Umbilical cord (tissue), 1 donor: ENCODE measurements at regions not wholly inside any gene's neighbourhood (a gene's known extent, or its start where the extent isn't known, plus 50 kb on each side); places are given as distances from the start of the nearest gene placed in this dataset.
A peak's percentile ranks its signal among the peaks of the same experiment; 100 is the strongest.
"Not testable (repeated sequence)": the region's sequence is repeated elsewhere in the genome, so short reads cannot be mapped to it uniquely, and the experiment has no call there.

Experiments
- DNase-seq: peaks from one replicate; pipeline ENCODE4 v3.0.0-alpha.2; 2015; ENCODE audit warnings: low spot score

DNA sequence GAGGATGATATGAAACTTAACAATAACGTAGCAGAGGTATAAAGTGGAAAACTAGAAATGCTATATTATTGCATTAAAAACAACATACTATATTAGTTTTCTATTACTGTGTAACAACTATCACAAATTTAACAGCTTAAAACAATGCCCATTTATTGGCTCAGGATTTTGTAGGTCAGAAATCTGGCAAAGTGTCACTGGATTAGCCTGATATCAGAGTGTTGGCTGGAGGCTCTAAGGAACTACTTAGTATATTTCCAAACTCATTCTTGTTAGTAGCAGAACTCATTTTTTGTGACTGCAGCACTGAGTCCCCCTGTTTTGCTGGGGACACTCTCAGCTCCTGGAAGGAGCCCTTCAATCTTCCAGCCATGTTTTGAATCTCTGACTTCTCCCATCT, 306.8 kb downstream of the ETV1 start:
- no peak for DNase-seq

DNA sequence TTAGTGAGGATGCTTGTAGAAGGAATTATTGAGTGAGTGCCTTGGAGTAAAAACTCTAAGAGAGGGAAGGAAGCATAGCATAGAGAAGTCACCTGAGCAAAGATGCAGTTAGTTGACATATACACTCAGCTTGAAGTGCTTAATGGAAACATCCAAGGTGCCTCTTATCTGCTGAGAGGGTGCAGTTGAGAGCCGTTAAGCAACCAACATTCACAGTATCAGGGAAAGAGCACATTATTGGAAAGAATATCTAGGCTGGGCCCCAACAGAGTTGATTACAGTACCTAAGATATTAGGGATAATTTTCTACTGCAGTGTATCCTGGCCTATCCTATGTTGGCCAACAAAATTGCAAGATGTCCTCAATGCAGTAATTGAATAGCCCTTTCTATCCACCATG, 302.0 kb downstream of the ETV1 start:
- DNase-seq, result no peak

DNA sequence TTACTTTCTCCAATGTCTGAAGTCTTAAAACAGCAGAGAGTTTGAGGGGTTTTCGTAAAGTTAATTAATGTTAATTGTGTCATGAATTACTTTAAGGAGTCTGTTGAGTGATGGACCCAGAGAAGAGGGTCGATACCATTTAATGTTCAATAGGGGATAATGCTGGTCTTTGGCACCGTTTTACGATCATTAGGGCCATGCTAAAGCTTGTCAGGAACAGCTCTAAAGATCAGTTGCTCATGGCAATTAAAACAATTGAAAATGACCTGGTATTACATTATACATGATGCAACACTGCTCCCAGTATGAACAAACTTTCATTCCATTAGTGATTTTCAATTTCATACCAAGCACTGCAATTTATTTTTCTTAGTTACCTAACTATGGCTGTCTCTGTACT, 296.9 kb downstream of the ETV1 start:
- no peak for DNase-seq

DNA sequence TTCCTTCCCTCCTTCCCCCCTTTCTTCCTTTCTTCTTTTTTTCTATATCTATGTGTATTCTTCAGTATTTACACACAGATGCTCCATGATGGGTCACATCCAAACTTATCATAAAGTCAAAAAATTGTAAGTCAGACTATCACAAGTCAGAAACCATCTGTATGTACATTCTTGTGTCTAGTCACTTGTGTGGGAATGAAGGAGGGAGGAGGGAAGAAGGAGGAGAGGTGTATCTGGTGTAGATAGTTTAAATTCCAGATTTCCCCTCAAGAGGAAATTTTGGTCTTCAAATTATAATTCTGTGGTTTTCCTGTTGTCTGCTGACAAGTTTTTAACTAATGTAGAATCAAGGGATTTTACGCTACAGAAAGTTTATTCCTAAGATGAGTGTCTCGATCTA, 287.2 kb downstream of the ETV1 start:
- no peak for DNase-seq

DNA sequence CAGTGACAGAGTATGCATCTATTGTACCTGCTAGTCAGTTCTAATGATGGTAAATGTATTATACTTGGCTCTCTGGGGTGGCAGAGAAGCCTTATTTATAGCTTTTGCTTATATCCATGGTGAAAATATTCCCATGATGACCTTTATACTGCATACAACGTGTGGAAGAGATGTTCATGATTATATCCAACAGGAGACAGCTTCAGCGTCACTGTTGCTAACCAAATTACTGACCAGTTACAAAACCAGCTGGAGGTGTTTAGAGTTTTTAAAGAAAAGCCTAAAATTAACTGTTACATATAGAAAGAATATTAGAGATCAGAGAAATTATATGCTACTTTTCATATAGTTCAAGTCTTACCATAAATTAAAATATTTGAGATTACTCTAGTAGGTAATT, 280.8 kb downstream of the ETV1 start:
- no peak for DNase-seq

DNA sequence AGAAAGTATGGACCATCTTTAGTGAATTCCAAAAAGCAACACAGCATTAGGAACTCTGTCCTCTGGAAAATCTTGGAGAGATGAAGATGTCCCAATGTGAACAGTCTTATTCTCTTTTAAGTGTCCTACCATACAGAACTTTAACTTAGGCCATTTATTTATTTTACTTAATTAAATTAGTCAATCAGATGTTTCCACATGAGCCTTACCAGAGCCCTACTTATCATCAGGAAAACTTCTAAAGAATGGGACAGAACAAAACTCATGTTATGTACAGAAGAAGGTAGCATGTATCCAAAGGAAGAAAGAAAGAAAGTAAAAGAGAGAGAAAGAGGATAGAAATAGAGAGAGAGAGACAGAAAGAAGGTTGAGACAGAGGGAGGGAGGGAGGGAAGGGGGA, 276.4 kb downstream of the ETV1 start:
- DNase-seq, result no peak

DNA sequence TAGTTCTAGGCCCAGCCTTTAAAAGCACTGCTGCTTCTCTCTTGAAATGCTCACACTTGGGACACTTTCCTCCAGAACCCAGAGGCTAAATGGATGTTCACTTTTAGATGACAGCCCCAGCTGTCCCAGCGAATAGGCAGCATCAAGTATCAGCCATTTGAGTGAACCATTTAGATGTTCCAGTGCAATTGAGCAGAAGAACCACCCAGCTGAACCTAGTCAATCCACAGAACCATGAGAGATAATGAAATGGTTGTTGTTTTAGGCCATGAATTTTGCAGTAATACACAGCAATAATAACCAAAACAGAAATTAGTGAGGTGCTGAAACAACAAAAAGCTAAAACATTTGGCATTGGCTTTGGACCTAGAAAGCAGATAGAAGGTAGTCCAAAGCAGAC, 273.9 kb downstream of the ETV1 start:
- no peak for DNase-seq

DNA sequence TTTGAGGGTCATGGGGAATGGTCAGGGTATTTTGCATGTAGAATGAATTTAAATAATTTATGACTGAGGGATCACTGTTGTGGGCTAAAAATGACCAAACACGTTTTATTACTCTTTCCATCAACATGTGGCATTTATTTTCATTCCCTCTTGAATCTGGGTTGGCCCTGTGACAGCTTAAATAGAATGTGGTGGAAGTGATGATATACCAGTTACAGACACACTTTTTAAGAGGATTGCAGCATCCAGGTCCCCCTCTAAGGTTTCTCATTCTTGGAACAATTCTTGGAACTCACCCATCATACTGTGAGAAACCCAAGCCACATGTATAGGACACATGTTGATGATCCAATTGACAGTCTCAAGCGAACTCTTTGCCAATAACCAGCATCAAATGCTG, 272.4 kb downstream of the ETV1 start:
- no peak for DNase-seq

DNA sequence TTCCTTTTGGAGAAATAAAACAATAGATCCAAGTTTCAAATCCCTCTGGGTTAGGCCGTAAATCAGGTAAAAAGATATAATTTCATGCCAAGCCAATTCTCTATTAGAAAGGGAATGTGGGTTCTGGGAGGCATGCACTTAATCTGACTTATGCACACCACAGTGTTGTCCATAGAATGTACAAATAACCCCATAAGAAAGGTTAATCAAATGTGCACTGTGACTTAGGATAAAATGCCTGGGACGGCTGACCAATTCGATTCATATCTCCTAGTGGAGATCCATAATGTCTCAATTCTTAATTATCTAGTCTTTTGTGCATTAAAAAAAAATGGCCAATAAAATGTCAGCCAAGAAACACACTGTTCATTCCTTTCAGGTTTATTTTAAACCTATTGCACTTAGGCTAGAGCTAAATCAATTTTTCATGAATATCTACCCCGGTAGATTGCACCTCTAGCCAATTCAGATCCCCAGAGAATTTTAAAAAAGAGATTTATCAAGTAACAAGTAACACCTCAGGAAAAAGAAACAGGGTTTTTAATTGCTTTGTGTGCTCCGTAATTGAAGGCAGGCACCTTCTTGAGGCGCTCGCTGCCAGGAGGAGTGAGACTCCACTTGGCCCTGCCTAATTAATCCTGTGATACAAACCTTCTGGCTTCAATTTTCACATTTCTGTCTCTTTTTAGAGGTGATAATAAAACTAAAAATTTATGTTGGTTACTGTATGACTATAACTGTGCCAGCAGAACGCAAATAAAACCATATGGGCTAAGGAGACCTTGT, 265.1 kb downstream of the ETV1 start:
- no peak for DNase-seq

DNA sequence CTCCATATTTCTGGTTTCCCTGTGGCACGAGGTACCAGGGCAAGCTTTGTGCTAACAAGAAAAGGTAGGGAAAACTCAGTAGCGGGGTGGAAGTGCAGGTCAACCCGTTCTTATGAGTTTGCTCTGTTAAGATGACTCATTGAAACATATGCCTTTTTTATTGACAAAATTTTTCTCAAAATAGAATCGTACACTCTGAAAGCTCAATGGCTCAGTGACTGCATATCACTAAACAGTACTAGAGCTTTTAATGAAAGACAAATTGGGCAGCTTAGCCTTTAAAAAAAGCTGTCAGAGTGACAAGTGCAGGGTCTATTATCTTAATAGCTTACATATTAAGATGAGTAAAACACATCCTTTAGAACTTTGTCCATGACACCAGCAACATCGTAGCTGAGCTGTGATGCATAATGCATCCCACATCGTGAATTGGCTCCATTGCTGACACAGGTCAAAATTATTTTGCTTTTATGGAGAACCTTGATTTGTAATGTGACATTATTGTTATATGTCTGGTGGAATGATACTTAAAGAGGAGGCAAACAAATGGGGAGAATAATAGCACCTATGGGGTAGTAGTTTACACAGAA, 264.4 kb downstream of the ETV1 start:
- no peak for DNase-seq

DNA sequence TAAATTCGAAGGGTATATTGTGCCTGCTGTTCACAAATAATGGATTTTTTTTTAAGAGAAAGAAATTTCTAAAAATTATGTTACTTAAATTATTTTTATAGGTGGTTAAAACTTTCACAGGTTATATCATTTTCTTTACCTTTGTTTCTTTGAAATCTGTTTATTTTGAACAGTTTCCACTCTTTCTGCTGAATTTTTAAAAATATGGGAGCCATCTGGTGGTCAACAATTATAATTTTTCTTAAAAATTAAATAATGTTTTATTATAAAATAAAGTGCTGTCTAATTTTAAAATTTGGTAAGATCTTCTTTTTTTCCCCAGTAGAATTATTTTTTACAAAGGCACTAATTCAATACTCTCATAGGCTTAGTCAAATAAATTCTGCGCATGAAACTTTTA, 263.9 kb downstream of the ETV1 start:
- no peak for DNase-seq

DNA sequence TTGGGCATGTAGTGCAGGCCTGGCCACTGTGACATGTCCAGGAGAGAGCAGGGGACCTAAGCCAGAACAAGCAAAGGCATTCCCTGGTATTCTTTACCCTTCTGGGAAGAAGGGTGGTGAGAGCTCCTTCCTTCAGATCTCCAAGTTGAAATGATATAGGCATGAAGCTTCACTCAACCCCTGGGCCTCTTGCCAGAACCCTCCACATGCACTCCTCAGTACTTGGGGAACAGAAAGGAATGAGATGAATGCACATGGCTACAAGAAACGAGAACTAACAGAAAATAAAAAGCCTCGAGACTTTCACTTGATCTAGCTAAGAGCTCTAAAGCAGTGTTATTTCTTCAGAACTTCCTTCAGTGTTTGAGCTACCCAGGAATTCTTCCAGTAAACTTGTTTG, 262.2 kb downstream of the ETV1 start:
- no peak for DNase-seq

DNA sequence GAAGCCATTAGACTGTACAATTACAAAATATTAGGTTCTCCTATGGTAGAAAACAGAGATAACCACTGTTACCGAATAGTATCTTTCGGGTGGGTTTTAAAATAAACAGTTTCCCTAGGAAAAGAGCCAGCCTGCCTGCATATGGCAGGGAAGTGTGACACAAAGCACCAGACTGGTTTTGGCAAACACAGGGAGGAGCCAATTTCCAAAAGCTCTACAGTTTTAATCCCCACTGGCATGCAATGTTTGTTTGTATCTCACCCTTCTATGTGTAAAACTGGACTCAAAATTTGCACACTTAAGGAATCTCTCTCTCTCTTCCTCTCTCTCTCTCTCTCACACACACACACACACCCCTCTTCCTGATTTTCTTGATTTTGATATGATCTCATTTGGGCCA, 261.7 kb downstream of the ETV1 start:
- DNase-seq, result no peak

DNA sequence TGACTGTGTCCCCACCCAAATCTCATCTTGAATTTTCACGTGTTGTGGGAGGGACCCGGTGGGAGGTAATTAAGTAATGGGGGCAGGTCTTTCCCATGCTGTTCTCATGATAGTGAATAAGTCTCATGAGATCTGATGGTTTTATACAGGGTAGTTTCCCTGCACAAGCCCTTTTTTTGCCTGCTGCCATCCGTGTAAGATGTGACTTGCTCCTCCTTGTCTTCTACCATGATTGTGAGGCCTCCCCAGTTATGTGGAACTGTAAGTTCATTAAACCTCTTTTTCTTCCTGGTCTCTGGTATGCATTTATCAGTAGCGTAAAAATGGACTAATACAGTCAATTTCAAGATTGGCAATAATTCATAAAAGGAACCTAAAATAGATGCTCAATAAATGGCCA, 261.0 kb downstream of the ETV1 start:
- not testable (repeated sequence) for DNase-seq

DNA sequence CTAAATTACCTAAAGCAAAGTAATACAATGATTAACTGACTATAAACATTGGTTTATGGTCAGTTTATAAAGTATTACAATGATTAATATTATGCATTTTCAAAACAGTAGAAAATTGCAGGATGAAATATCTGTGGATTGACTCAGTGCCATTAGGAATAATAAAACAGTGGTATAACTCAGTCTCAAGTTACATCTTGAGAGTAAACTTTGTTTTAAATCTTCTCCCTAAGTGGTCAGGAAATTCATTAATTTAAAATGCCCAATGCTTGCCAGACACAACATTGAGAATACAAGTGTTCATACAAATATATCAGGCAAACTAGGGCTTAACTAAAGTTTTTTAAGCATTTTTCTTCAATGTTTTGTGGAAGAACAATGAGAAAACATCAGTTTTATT, 257.8 kb downstream of the ETV1 start:
- DNase-seq, result no peak

DNA sequence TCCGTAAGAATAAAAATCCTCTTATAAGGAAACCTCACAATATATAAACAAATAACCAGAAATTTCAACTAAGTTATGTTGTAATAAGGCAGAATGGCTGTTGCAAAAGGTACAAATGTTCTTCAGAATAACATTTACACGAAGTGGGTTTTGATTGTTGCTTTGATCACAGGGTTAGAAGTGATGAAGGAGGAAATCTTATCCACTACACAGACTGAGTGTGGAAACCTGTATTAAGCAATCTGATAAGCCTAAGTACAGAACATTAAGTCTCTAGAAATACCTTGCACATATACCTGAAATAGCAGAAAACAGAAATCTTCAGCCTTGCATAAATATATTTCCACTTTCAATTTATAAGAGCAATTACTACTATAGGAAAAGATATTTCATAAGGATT, 251.9 kb downstream of the ETV1 start:
- DNase-seq, result no peak

DNA sequence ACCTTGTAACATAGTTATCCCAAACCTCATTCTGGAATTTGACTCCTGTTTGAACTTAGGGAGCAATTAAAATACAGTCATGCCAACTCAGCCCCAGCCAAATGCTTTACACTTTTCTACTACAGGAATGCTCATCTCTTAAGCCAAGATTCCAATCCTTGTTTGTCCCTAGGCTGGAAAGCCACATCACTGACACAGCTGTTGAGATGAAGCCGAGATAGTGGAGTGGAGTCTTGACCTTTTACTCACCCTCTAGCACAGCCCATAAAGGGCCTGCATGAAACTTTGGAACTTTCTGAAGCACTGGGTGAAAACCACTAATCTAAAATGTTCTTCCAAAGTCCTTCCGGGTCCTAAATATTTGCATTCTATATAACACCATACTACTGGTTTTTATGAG, 247.3 kb downstream of the ETV1 start:
- DNase-seq, result peak; percentile 3

DNA sequence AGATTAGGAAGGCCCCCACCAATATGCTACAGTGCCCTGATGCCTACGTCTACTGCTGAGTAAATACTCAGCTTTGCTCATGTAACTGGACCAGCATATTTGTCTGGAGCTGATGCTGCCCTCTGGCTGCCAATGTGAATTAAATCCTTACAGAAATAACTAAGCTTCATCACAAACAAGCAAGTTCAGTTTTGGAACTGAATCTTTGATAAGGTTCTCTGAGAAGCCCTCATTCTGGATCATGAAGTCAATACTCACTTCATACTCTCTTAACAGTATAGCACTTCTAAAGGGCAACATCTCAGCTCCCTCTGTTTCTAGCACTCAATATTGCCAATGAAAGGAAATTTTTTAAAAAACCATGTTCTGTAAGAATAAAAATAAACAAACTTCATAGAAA, 246.7 kb downstream of the ETV1 start:
- DNase-seq, result peak; percentile 54

DNA sequence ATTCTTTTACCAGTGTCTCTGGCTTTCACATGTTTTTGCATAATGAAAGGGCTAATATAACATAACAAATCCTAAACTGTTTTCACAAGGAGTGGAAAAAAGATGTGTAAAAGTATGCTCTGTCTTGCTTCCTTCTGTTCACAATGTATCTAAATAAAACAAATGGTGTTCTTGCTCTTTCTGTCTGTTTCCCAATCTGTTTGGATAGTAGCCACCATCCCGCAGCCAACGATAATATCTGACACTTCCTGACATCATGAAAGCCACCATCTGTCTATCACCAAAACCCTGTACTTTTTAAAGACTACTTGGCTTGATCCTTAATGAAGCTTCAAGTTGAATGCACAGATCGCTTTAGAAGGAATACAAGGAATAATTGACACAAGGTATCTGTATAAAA, 246.2 kb downstream of the ETV1 start:
- DNase-seq, result no peak

DNA sequence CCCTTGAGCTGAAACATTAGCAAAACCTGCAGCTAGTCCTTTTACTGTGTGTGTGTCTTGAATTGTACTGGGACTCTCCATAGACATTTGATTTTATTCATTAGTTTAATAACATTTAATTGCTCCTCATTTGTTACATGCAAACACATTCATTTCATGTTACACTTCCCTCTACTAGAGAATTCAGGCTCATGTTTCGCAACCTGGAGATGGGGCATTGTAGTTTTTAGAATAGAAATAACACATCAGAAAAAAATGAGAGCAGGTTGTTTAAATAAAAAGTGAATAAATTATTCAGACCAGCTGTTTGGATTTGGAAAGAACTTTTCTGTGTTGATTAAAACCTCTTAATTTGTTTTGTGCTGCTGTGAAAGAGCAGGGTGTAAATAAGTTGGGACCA, 243.9 kb downstream of the ETV1 start:
- no peak for DNase-seq

DNA sequence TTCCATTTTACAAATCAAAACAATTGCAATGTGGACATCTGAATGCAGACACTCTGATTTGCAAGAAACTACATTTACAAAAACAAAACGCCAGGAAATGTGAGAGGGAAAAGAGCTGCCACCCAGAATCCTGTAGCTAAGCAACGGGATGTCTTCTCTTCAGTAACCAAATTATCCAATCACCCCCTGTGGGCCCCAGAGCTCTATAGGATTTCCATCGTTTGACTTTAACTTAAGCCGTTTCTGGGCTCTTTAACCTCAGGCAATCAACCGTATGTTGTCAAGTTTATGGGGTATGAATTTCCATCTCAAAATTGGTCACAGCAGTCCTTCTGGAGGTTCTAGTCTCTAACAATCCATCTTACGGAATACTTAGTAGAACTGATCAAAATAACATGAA, 240.5 kb downstream of the ETV1 start:
- DNase-seq, result no peak

DNA sequence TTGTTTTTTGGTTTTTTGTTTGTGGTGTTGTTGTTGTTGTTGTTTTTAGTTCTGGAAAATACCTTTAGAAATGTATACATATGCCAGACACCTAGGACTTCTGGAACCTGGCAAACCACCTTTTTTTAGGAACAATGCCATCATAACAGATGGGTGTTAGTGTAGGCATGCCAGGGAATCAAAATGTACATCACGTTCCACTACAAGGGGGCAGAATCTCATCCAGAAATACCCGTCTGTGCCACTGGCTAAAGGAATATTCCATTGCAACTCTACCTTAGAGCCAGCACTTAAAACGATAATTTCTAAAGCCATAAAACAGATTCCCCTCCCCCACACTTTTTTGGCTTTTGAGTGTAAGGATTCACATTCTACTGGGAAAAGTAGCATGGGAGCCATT, 239.8 kb downstream of the ETV1 start:
- no peak for DNase-seq

DNA sequence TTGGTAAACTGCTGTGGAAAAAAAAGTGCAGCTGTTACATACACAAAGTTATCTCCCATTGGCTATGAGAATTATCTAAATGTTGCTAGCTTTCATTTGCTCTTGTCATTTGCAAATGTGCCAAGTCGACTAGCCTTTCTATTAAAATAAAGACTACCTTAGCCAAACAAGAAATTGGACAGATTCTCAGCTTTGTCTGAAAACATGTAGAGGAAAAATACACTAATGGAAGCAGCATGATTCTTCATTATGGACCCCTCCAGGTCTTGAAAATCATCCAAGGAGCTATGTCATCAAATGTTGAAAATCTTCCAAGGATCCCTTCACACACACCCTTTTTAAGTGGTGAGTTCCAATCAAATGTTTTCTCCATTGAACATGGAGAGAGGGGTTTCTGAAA, 237.7 kb downstream of the ETV1 start:
- DNase-seq, result no peak

DNA sequence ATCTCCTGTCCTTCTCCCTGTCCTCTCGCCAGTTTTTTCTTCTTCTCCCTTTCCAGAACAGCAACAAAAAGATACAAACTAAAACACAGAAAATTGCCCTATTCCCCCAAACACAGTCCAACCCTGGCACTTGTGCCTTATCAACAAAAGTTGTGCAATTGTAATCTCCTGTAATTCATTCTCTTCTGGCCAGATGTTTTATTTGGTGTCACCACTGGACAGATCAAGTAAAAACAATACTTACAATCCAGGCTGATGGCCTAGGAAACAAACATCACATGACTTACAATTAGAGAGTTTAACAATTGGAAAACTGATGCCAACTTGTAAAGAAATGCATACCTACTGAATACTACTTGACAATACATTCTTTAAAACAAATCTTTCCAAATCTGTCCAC, 231.6 kb downstream of the ETV1 start:
- DNase-seq, result no peak
